Common myeloid progenitor, CD34-positive (primary cell): ENCODE measurements at regions not wholly inside any gene's neighbourhood (a gene's known extent, or its start where the extent isn't known, plus 50 kb on each side); places are given as distances from the start of the nearest gene placed in this dataset.
A peak's percentile ranks its signal among the peaks of the same experiment; 100 is the strongest.
"Not testable (repeated sequence)": the region's sequence is repeated elsewhere in the genome, so short reads cannot be mapped to it uniquely, and the experiment has no call there.

Experiments used
- CTCF ChIA-PET: fragments of 350-600 bp; sonication (Branson Sonifier 250); formaldehyde crosslinking; loops from one replicate; lab custom pipeline; 2021; ENCODE audit warnings: antibody characterized with exemption; lab: Charles Lee
- POLR2A ChIA-PET: fragments of 350-600 bp; sonication (Branson Sonifier 250); formaldehyde crosslinking; loops from one replicate; lab custom pipeline; 2021; ENCODE audit warnings: antibody characterized with exemption; lab: Charles Lee
- DNase-seq, 3 donors: peaks; one replicate each; pipeline versions ENCODE4 v3.0.0 to v3.0.0-alpha.2; 2013
- H3K27ac ChIP-seq, 2 experiments: 1 replicate in 1 of 2; 2 replicates in 1 of 2; pipeline ENCODE4 v1.7.0; 2013; ENCODE audit warnings: inconsistent platforms in 2 of 2, low read length in 2 of 2, mild to moderate bottlenecking in 2 of 2, low read depth in 1 of 2, moderate library complexity in 1 of 2; ENCODE audit not compliant: severe bottlenecking in 2 of 2, insufficient read depth in 1 of 2, poor library complexity in 1 of 2
- H3K27me3 ChIP-seq, 5 experiments: replicated peaks in 2 of 5; 1 replicate in 3 of 5; 2 replicates in 2 of 5; pipeline versions ENCODE4 v1.6.1 to v1.7.0; 2013; ENCODE audit warnings: low read length in 4 of 5, mild to moderate bottlenecking in 2 of 5, moderate library complexity in 2 of 5, inconsistent platforms in 1 of 5; ENCODE audit not compliant: insufficient read depth in 5 of 5, control insufficient read depth in 4 of 5
- H3K36me3 ChIP-seq, 4 experiments: 1 replicate in 2 of 4; 2 replicates in 2 of 4; pipeline versions ENCODE4 v1.6.1 to v1.7.0; 2013; ENCODE audit warnings: low read length in 3 of 4, control low read depth in 1 of 4, mild to moderate bottlenecking in 1 of 4; ENCODE audit not compliant: control insufficient read depth in 4 of 4, insufficient read depth in 4 of 4
- H3K4me1 ChIP-seq, 4 experiments: 1 replicate in 3 of 4; 2 replicates in 1 of 4; pipeline versions ENCODE4 v1.6.1 to v1.7.1; 2013; ENCODE audit warnings: low read length in 3 of 4, mild to moderate bottlenecking in 3 of 4, control low read depth in 1 of 4, inconsistent platforms in 1 of 4, moderate library complexity in 1 of 4; ENCODE audit not compliant: control insufficient read depth in 4 of 4, insufficient read depth in 4 of 4; ENCODE audit errors: control extremely low read depth in 1 of 4
- H3K4me3 ChIP-seq, 7 experiments: 1 replicate in 4 of 7; 2 replicates in 3 of 7; pipeline versions ENCODE4 v1.5.1 to v1.7.0; 2013; ENCODE audit warnings: mild to moderate bottlenecking in 7 of 7, low read length in 6 of 7, moderate library complexity in 6 of 7, inconsistent platforms in 2 of 7, low read depth in 2 of 7, control low read depth in 1 of 7; ENCODE audit not compliant: insufficient read depth in 4 of 7, control insufficient read depth in 1 of 7; ENCODE audit errors: extremely low read depth in 1 of 7
- H3K9me3 ChIP-seq, 5 experiments: 1 replicate in 4 of 5; 2 replicates in 1 of 5; pipeline versions ENCODE4 v1.6.1 to v1.7.1; 2013; ENCODE audit warnings: low read length in 4 of 5, mild to moderate bottlenecking in 2 of 5, inconsistent platforms in 1 of 5, low read depth in 1 of 5, moderate library complexity in 1 of 5; ENCODE audit not compliant: control insufficient read depth in 4 of 5, insufficient read depth in 2 of 5; ENCODE audit errors: control extremely low read depth in 1 of 5
- WGBS: methylation state at CpG from one replicate; pipeline ENCODE4 v1.1.5; 2013; ENCODE audit not compliant: insufficient coverage; 5-methylcytosine and 5-hydroxymethylcytosine counted together

DNA sequence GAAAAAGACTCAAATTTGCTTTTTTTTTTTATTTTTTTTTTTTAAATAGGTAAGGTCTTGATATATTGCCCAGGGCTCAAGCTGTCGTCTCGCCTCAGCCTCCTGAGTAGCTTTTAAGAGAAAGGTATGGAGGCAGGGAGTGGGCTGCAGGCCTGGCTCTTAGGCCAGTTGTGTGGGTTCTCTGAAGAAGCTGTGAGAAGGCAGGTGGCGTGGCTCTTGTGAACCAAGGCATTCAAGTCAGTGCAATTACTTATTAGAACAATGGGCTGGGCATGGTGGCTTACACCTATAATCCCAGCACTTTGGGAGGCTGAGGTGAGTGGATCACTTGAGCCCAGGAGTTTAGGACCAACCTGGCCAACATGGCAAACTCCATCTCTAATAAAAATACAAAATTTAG, 244.0 kb upstream of the SFRP2 start:
- WGBS, result 96% methylated on average over 3 of the region's 3 CpGs
- Histone ChIP-seq H3K27me3 (peaks cover 0 to 2% (median 0%) of the 10 kb centered on the region in 5 experiments), H3K4me3 (no peak overlapping the region), H3K4me1 (no peaks in the 10 kb centered on the region), H3K36me3 (no peaks in the 10 kb centered on the region), H3K9me3 (no peaks in the 10 kb centered on the region), H3K27ac (no peak overlapping the region)
- no peak for DNase-seq
- ChIA-PET POLR2A (no interaction called here), CTCF (interaction anchor here (0.7 kb wide), 1 partner anchor 284 kb away, joined by 3 read pairs; no protein-coding TSS in a partner anchor)

- Histone ChIP-seq H3K9me3 (no peaks in the 10 kb centered on the region), H3K36me3 (no peaks in the 10 kb centered on the region), H3K4me3 (no peak overlapping the region), H3K4me1 (no peaks in the 10 kb centered on the region), H3K27me3 (no peaks in the 10 kb centered on the region), H3K27ac (no peak overlapping the region)
- 91% methylated on average over 2 of the region's 2 CpGs for WGBS
- POLR2A ChIA-PET, result no interaction called here
- no peak for DNase-seq
- CTCF ChIA-PET, result no interaction called here
Observed at GRCh38 chr4:154030746-154031145, 241.9 kb upstream of the SFRP2 start.

DNA sequence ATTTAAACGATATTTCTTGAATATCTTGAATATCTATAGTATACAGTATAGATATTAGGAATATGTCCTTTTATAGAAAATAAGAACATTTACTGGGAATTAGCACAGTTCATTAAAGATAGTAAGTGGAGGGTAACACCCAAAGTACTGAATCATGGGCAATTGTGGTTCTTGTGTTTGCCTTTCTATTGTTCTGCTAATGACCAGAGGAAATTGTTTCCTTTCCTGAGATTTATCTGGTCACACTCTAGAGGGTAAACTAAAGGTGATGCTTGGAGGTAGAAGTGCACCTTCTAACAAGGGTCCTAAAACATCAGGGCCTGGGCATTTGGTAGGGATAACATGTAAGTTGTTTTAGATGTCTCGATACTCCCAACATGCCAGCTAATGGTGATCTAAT, 241.3 kb upstream of the SFRP2 start:
- DNase-seq, result no peak
- H3K27me3 ChIP-seq, result no peaks in the 10 kb centered on the region
- CTCF ChIA-PET, result no interaction called here
- H3K9me3 ChIP-seq, result no peaks in the 10 kb centered on the region
- H3K36me3 ChIP-seq, result no peaks in the 10 kb centered on the region
- POLR2A ChIA-PET, result no interaction called here
- no CpG with 5 or more reads among the region's 2 CpGs for WGBS
- no peaks in the 10 kb centered on the region for H3K4me1 ChIP-seq
- H3K27ac ChIP-seq, result no peak overlapping the region
- H3K4me3 ChIP-seq, result no peak overlapping the region

DNA sequence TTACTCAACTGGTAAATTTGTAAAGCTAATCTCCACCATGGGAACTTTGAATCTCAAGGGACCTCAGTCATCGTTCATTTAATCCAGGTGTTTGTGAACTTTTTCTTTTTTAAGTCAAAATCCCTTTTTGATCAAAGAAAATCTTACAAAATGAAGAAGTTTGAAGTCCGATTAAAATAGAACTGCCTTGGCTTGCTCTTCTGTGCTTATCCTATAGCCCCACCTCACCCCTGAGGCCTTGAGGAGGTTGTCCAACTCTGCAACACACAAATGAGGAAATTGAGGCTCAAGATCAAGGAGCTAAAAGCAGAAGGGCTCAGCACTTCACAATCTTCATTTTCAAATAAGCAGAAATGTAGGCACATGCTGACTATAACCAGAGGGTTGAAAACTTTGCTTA, 240.3 kb upstream of the SFRP2 start:
- Histone ChIP-seq H3K36me3 (no peaks in the 10 kb centered on the region), H3K27ac (no peak overlapping the region), H3K27me3 (no peaks in the 10 kb centered on the region), H3K4me1 (no peaks in the 10 kb centered on the region), H3K4me3 (no peak overlapping the region), H3K9me3 (no peaks in the 10 kb centered on the region)
- ChIA-PET CTCF (no interaction called here), POLR2A (no interaction called here)
- no peak for DNase-seq
- 100% methylated on average over 2 of the region's 2 CpGs for WGBS

- H3K9me3 ChIP-seq, result no peaks in the 10 kb centered on the region
- CTCF ChIA-PET, result no interaction called here
- H3K27ac ChIP-seq, result no peak overlapping the region
- H3K27me3 ChIP-seq, result peaks cover 0 to 3% (median 0%) of the 10 kb centered on the region in 5 experiments
- no peaks in the 10 kb centered on the region for H3K36me3 ChIP-seq
- H3K4me3 ChIP-seq, result no peak overlapping the region
- no peak for DNase-seq
- 74% methylated on average over 2 of the region's 2 CpGs for WGBS
- POLR2A ChIA-PET, result no interaction called here
- no peaks in the 10 kb centered on the region for H3K4me1 ChIP-seq
Observed at GRCh38 chr4:154025110-154025509, 236.2 kb upstream of the SFRP2 start.

DNA sequence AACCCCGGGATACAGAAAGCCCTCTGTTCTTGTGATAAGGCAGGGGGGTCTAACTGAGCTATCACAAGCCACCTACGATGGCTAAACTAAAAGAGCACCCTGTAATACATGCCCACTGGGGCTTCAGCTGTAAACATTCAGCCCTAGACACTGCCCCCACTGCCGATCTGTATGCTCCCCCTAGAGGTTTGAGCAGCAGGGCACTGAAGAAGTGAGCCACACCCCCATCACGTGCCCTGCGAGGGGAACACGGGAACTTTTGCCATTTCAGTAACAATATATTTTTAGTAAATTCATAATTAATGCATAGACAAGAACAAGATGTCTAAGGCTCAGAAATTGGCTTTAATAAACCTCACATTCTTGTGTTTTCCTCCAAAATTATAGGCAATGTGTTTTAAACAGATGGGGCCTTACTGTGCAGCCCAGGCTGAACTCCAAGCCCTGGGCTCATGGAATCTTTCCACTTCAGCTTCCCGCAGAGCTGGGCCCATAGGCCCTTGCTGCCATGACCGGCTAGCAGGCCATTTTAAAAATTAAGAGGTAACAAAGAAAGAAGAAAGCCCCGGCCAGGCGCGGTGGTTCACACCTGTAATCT, 235.3 kb upstream of the SFRP2 start:
- WGBS, result 65% methylated on average over 7 of the region's 11 CpGs
- peaks cover 0 to 3% (median 0%) of the 10 kb centered on the region in 5 experiments for H3K27me3 ChIP-seq

GRCh38 chr4:154023671-154024070, 234.8 kb upstream of the SFRP2 start:
- CTCF ChIA-PET, H3K4me3 ChIP-seq, DNase-seq, H3K9me3 ChIP-seq, H3K4me1 ChIP-seq, H3K27me3 ChIP-seq, H3K36me3 ChIP-seq, H3K27ac ChIP-seq, POLR2A ChIA-PET: not testable (repeated sequence)
- 90% methylated on average over 15 of the region's 15 CpGs for WGBS

More for the DNA sequence above, 235.3 kb upstream of the SFRP2 start:
- H3K27ac ChIP-seq, result no peak overlapping the region
- peak in 1 of 3 donors; percentile 5 for DNase-seq
- no peaks in the 10 kb centered on the region for H3K4me1 ChIP-seq
- no peaks in the 10 kb centered on the region for H3K9me3 ChIP-seq
- H3K4me3 ChIP-seq, result no peak overlapping the region
- POLR2A ChIA-PET, result no interaction called here
- CTCF ChIA-PET, result no interaction called here
- no peaks in the 10 kb centered on the region for H3K36me3 ChIP-seq
